ENCODE measurements at regions not wholly inside any gene's neighbourhood (a gene's known extent, or its start where the extent isn't known, plus 50 kb on each side); places are given as distances from the start of the nearest gene placed in this dataset.

GRCh38 chr7:156122752-156123354 lies 310.6 kb upstream of the SHH start:
- in situ Hi-C loops (cut with MboI; ENCODE audit: low sequenced_read_pairs in 4 of 4), result no loop called here
- no peak for ATAC-seq
- no peaks in the 10 kb centered on the region for H3K4me1 ChIP-seq

GRCh38 chr7:156121956-156122355 lies 309.7 kb upstream of the SHH start:
- no peaks in the 10 kb centered on the region for H3K4me1 ChIP-seq
- TF ChIP-seq POLR2A (IDR thresholded peaks at IDR 0.05), result no peak
- TF ChIP-seq CTCF (IDR thresholded peaks at IDR 0.05 in 4 of 5, conservative IDR thresholded peaks at IDR 0.05 in 1 of 5), result no peak
- intact Hi-C loops (cut with DNase I; ENCODE audit: low total_unique reads) (no loop called here), in situ Hi-C loops (cut with MboI; ENCODE audit: low sequenced_read_pairs in 4 of 4) (no loop called here)
- DNase-seq (no peak), ATAC-seq (no peak)
- no peaks in the 10 kb centered on the region for H3K9me3 ChIP-seq
- no peak overlapping the region for H3K27ac ChIP-seq
- no peak overlapping the region for H3K4me3 ChIP-seq
- no peaks in the 10 kb centered on the region for H3K27me3 ChIP-seq
- no peaks in the 10 kb centered on the region for H3K36me3 ChIP-seq

More at GRCh38 chr7:156122752-156123354, 310.6 kb upstream of the SHH start:
- no peak overlapping the region for H3K27ac ChIP-seq
- DNase-seq, result no peak
- no peaks in the 10 kb centered on the region for H3K9me3 ChIP-seq
- no peaks in the 10 kb centered on the region for H3K27me3 ChIP-seq
- no peaks in the 10 kb centered on the region for H3K36me3 ChIP-seq
- intact Hi-C loops (cut with DNase I; ENCODE audit: low total_unique reads), result no loop called here
- no peak overlapping the region for H3K4me3 ChIP-seq
- no peak for TF ChIP-seq POLR2A (IDR thresholded peaks at IDR 0.05)
- no peak for TF ChIP-seq CTCF (IDR thresholded peaks at IDR 0.05 in 4 of 5, conservative IDR thresholded peaks at IDR 0.05 in 1 of 5)

GRCh38 chr7:156121434-156121833 lies 309.2 kb upstream of the SHH start:
- TF ChIP-seq CTCF (IDR thresholded peaks at IDR 0.05 in 4 of 5, conservative IDR thresholded peaks at IDR 0.05 in 1 of 5) (no peak), POLR2A (IDR thresholded peaks at IDR 0.05) (no peak)
- H3K4me1 ChIP-seq, result no peaks in the 10 kb centered on the region
- intact Hi-C loops (cut with DNase I; ENCODE audit: low total_unique reads), result no loop called here
- ATAC-seq (no peak), DNase-seq (no peak)
- no peaks in the 10 kb centered on the region for H3K9me3 ChIP-seq
- in situ Hi-C loops (cut with MboI; ENCODE audit: low sequenced_read_pairs in 4 of 4), result no loop called here
- H3K4me3 ChIP-seq, result no peak overlapping the region
- H3K27ac ChIP-seq, result no peak overlapping the region
- no peaks in the 10 kb centered on the region for H3K36me3 ChIP-seq
- no peaks in the 10 kb centered on the region for H3K27me3 ChIP-seq

GRCh38 chr7:156120552-156120951 lies 308.3 kb upstream of the SHH start:
- no peak for DNase-seq
- intact Hi-C loops (cut with DNase I; ENCODE audit: low total_unique reads) (no loop called here), in situ Hi-C loops (cut with MboI; ENCODE audit: low sequenced_read_pairs in 4 of 4) (no loop called here)
- H3K27ac ChIP-seq, result no peak overlapping the region
- no peaks in the 10 kb centered on the region for H3K9me3 ChIP-seq
- H3K4me3 ChIP-seq, result no peak overlapping the region
- H3K36me3 ChIP-seq, result no peaks in the 10 kb centered on the region
- ATAC-seq, result no peak
- no peaks in the 10 kb centered on the region for H3K27me3 ChIP-seq
- H3K4me1 ChIP-seq, result no peaks in the 10 kb centered on the region
- TF ChIP-seq CTCF (IDR thresholded peaks at IDR 0.05 in 4 of 5, conservative IDR thresholded peaks at IDR 0.05 in 1 of 5) (no peak), POLR2A (IDR thresholded peaks at IDR 0.05) (no peak)

- TF ChIP-seq POLR2A (IDR thresholded peaks at IDR 0.05) (no peak), CTCF (IDR thresholded peaks at IDR 0.05 in 4 of 5, conservative IDR thresholded peaks at IDR 0.05 in 1 of 5) (no peak)
- ATAC-seq, result no peak
- no peak overlapping the region for H3K4me3 ChIP-seq
- H3K9me3 ChIP-seq, result no peaks in the 10 kb centered on the region
- in situ Hi-C loops (cut with MboI; ENCODE audit: low sequenced_read_pairs in 4 of 4) (no loop called here), intact Hi-C loops (cut with DNase I; ENCODE audit: low total_unique reads) (no loop called here)
- no peaks in the 10 kb centered on the region for H3K36me3 ChIP-seq
- no peaks in the 10 kb centered on the region for H3K27me3 ChIP-seq
- no peak for DNase-seq
- no peaks in the 10 kb centered on the region for H3K4me1 ChIP-seq
- H3K27ac ChIP-seq, result no peak overlapping the region
Observed at GRCh38 chr7:156119771-156120170, 307.5 kb upstream of the SHH start.

All from gastrocnemius medialis (tissue), 4 donors.